ENCODE measurements at regions not wholly inside any gene's neighbourhood (a gene's known extent, or its start where the extent isn't known, plus 50 kb on each side); places are given as distances from the start of the nearest gene placed in this dataset.
"Not testable (repeated sequence)": the region's sequence is repeated elsewhere in the genome, so short reads cannot be mapped to it uniquely, and the experiment has no call there.

DNA sequence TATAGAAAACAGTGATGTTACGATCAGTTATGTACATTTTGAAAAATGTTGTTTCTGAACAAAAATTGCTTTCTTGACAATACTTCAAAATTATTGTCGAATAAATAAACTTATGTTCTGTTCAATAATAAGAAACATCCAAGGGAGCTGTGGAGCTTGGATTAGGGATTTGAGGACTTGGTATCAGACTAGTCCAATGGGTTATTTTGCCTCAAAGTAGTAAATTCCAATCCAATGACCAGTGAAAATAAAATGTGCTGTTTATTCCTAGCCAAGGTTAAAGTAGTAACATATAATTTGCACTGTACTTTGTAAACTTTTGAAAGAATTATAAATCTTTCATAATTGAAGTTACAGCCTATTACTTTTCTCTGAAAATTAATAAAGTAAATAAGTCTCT is 79.1 kb upstream of the IVNS1ABP start:
- no peak for DNase-seq

GRCh38 chr1:185393815-185394214 is 76.8 kb upstream of the IVNS1ABP start:
- DNase-seq: no peak

- DNase-seq: no peak
Observed at GRCh38 chr1:185393205-185393604, 76.2 kb upstream of the IVNS1ABP start.

DNA sequence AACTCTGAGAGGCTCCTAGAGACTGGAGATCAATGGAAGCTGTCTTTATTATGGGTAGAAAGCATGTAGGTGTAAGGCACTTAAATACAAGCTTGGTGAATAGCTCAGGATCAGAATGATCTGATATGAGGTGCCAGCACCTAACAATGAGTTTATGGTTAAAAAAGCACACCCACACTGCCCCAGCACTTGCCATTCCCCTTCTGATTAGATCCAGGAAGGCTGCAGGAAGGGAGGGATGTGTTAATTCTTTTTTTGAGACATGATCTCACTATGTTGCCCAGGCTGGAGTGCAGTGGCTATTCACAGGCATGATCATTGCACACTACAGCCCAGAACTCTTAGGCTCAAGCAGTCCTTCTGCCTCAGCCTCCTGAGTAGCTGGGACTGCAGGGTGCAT is 71.8 kb upstream of the IVNS1ABP start:
- DNase-seq: no peak

GRCh38 chr1:185388346-185388745 is 71.3 kb upstream of the IVNS1ABP start:
- no peak for DNase-seq

DNA sequence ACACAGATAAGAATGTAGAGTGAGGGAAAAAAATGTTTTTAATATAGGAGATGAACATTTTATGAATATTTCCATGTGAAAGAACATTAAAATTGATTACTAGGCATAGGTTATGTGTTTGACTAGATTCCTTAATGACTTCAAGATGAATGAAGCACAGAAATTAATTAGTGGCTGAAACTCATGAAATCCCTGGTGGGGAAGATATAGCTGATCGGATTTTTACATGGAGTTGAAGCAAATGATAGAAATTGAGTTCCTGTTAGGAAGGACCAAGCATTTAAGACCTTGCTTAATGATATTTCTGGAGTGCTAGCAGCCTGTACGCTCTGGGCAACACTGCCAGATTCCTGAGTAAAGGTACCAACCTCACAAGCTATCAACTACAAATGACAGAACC is 68.9 kb upstream of the IVNS1ABP start:
- no peak for DNase-seq

DNA sequence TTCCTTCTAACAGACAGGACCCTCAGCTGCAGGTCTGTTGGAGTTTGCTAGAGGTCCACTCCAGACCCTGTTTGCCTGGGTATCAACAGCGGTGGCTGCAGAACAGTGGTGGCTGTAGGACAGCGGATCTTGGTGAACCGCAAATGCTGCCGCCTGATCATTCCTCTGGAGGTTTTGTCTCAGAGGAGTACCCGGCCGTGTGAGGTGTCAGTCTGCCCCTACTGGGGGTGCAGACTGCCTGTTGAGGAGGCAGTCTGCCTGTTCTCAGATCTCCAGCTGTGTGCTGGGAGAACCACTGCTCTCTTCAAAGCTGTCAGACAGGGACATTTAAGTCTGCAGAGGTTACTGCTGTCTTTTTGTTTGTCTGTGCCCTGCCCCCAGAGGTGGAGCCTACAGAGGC is 66.8 kb upstream of the IVNS1ABP start:
- DNase-seq: not testable (repeated sequence)

DNA sequence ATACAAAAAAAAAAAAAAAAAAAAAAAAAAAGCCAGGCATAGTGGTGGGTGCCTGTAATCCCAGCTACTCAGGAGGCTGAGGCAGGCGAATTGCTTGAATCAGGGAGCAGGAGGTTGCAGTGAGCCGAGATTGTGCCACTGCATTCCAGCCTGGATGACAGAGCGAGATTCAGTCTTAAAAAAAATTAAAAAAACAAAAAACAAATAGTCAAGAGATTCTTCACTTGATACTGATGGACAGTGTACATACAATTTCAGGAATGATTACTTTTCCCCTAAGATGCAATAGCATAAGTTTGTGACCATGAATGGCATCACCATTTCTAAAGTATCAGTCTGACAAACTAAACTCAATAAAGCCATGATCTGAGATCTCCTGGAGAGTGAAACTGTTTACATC is 60.8 kb upstream of the IVNS1ABP start:
- DNase-seq: no peak

DNA sequence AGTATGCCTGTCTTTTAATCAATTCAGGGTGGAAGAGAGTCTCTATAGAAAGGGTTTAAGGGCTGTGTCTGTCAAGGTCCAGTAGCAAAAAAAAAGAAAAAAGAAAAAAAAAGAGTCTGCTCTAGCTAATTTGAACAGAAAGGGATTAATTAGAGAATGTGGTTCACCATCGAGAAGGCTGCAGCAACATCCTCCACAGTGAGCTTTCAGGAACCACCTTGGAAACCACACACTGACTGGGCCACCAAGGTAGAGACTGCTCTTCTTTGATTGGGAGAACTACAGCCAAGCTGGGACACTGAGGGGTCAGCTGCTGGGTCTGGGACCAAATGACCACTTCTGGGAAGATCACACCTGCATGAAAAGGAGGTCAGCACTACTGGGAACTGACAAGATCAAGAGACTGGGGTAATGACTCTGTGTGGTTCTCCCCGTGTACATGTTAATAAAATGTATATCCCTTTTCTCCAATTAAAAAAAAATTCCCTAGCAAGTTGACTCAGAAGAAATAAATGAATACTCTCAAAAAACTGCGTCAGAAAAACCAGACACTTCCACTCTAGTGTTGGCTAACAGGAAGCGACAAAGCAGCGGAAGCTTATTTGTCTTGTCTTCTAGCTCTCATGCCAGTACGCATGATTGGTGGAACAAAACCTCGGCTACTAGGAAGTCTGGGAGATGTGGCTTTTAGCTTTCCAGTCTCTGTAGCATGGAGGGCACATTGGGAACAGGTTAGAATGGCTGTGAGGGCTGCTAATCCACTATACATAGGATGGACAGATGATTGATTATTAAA is 60.0 kb upstream of the IVNS1ABP start:
- DNase-seq: no peak

DNA sequence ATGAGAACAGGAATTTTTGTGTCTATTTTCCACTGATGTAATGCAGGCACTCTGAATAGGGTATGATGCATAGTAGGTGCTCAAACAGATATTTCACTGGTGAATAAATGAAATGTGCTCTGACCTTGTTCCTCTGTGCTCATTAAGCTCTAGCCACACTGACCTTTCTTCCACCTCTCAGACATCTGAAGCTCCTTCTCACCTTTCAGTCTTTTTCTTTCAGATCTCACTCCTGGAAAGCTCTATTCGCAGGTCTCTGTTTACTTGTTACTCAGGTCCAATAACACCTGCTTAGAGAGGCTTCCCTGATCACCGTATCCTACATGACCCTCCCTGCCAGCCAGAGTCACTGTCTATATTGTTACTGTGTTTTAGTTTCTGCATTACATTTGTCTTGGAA is 59.2 kb upstream of the IVNS1ABP start:
- no peak for DNase-seq

DNA sequence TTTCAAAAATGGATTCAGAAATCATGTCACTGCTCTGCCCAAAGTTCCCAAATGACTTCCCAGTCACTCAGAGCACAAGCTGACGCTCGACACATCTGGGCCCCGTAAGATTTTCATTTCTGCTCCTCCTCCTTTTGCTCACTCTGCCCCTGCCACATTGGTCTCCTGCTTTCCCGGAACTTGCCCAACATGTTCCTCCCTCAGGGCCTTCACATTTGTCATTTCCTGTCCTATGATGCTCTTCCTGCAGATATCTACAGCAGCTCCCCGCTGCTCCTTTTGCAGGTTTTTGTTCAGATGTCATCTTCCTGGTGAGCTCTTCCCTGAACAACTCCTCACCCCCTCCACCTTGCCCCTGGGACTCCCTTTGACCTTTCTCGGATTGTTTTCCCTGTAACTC is 58.5 kb upstream of the IVNS1ABP start:
- DNase-seq: no peak

DNA sequence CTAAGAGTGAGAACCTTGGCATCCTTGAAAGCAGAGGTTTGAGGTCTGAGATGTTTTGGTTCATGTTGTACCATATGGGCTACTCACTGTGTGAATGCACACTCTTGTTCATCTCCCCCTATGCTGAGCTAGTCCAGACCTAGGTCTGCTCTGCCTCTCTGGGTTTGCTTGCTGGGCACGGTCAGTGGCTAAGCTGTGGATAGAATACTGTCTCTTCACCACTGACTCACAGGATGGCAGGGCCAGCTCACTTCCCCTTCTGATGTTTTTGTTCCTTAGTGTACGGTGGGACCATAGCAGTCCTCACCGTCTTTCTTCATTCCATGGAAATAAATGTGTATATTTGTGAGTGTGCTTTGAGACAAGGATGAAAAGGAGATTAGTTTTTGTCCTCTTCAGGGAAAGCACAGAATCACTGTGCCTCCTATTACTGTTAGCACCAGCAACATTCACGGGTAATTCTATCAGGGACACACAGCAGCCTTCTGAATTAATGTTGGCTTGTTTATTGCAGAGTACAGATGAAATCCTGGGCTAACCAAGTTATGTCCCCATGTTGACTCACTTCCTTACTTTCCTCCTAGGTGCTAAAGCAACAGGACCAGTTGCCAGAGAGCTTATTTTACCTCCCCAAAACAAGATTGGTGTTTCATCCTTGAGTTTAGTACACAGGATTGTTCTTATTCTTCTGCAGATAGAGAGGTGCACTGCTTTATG is 56.9 kb upstream of the IVNS1ABP start:
- no peak for DNase-seq

DNA sequence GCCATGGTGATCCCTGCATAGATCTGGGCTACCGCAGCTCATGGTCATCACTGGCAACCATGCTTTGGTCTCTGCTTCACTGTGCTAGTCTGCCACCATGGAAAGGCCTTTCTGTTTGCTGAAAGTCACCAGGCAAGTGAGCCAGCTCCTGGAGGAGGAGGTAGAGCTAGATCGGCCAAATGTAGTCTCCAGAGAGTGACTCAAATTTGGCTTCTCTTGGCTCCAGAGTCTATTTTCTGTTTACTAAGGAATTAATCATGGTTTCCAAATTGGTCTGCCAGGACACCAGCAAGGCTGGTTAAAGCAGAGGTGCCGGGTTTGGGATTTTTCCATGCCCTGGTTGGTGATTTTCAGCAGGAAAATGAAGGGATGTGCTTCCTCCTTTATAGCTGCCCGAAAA is 52.7 kb upstream of the IVNS1ABP start:
- no peak for DNase-seq

DNA sequence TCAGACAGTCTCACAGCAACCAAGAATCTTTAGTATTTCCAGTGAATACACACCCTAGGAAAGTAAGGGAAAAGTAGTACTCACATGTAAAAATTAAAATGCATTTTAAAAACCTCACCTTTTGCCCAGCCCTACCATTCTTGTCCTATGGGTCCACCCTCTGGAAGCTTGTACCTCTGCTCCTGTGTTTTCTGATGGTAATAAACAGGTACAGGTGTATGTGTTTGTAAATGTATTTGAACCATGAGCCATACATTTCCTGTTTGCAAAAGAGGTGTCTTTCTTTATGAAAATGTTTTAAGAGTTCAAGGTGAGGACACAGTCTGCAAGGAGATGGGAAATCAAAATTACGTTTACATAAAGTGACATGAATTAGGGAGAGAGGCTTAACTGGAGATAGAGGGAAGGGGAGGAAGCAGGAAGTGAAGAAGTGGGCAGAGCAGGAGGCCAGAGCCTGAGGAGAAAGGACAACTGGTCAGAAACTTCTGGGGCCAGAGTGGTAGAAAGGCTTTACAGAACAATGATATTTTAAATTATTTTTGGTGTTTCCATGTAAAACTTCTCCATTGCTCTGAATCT is 52.0 kb upstream of the IVNS1ABP start:
- DNase-seq: no peak

- no peak for DNase-seq
Observed at GRCh38 chr1:185368313-185368855, 51.3 kb upstream of the IVNS1ABP start.

DNA sequence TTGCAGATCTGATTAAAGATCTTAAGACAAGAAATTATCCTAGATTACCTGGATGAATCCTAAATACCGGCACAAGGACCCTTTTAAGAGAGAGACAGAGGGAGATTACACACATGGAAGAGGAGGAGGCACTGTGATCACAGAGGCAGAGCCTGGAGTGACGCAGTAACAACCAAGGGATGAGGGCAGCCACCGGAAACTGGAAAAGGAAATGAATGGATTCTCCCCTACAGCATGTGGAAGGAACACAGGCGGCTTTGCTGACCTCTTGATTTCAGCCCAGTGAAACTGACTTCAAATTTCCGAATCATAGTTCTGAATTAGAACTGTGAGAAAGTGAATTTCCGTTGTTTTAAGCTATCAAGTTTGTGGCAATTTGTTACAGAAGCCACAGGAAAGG is 50.2 kb upstream of the IVNS1ABP start:
- DNase-seq: peak; percentile 44

Data from femur (tissue), 1 donor.